K562 (cell line): ENCODE measurements at regions not wholly inside any gene's neighbourhood (a gene's known extent, or its start where the extent isn't known, plus 50 kb on each side); places are given as distances from the start of the nearest gene placed in this dataset.

ENCODE experiments used
- ATAC-seq: fragments of 200-7000 bp; cut with Tn5 transposase; 3 replicates; pipeline ENCODE4 v1.9.1; 2020; ENCODE audit warnings: moderate library complexity
- BruUV-seq: library from RNA; stranded (reverse); fragments of 400-500 nt; replicated peaks from 2 replicates; lab custom pipeline; 2021; lab: Mats Ljungman, UMichigan
- CTCF ChIA-PET: fragments of 300-600 bp; formaldehyde crosslinking; extraction: SDS; loops from one replicate; lab custom pipeline; 2021; ENCODE audit warnings: low intra/inter-chr PET ratio; lab: Yijun Ruan, JAX
- POLR2A ChIA-PET: fragments of 300-600, 350-650 bp; sonication (Branson Sonifier 250); formaldehyde crosslinking; extraction: SDS; loops from one replicate; lab custom pipeline; 2021; ENCODE audit warnings: antibody characterized with exemption, inconsistent platforms; lab: Yijun Ruan, JAX
- DNase-seq, 4 experiments: peaks; one replicate each; pipeline versions ENCODE4 v3.0.0 to v3.0.0-alpha.2; 2011 to 2018; ENCODE audit warnings: low spot score in 3 of 4, mixed read lengths in 3 of 4; ENCODE audit errors: extremely low read depth in 1 of 4
- FAIRE-seq: peaks from 2 replicates; lab custom pipeline; 2011; peaks lifted over from hg19 to GRCh38; lab: Jason Lieb, UNC
- H2AFZ ChIP-seq: 2 replicates; pipeline ENCODE4 v1.6.0; 2011; ENCODE audit warnings: low read depth, low read length, control low read depth, inconsistent platforms
- H3K27ac ChIP-seq: fragments of 200-600 bp; 3 replicates; pipeline ENCODE4 v1.8.0; 2011; ENCODE audit warnings: low read depth, mild to moderate bottlenecking, control low read depth, inconsistent platforms, low read length, moderate library complexity, mixed read lengths; ENCODE audit errors: extremely low read depth
- H3K27me3 ChIP-seq, 2 experiments: fragments of 300-600 bp in 1 of 2; 2 replicates in 1 of 2; 3 replicates in 1 of 2; pipeline versions ENCODE4 v1.6.0 to v1.8.0; 2011; ENCODE audit warnings: inconsistent platforms in 2 of 2, low read length in 2 of 2, mild to moderate bottlenecking in 1 of 2, mixed read lengths in 1 of 2, moderate library complexity in 1 of 2; ENCODE audit not compliant: control insufficient read depth in 2 of 2, insufficient read depth in 2 of 2
- H3K36me3 ChIP-seq: fragments of 300-600 bp; 3 replicates; pipeline ENCODE4 v1.8.0; 2011; ENCODE audit warnings: mild to moderate bottlenecking, low read length, inconsistent platforms; ENCODE audit not compliant: control insufficient read depth, insufficient read depth
- H3K4me1 ChIP-seq, 2 experiments: fragments of 200-600 bp in 1 of 2; replicated peaks in 1 of 2; 2 replicates in 1 of 2; 3 replicates in 1 of 2; pipeline versions ENCODE4 v1.5.1 to v1.8.0; 2011; ENCODE audit warnings: inconsistent platforms in 2 of 2, low read length in 2 of 2, mild to moderate bottlenecking in 1 of 2, mixed read lengths in 1 of 2, moderate library complexity in 1 of 2; ENCODE audit not compliant: control insufficient read depth in 2 of 2, insufficient read depth in 2 of 2
- H3K4me2 ChIP-seq: 2 replicates; pipeline ENCODE4 v1.6.1; 2011; ENCODE audit warnings: low read length, control low read depth, inconsistent platforms, mixed read lengths; ENCODE audit not compliant: insufficient read depth
- H3K4me3 ChIP-seq: fragments of 200-600 bp; sonication (generic), shearing (Covaris generic); 2 replicates; pipeline ENCODE4 v1.5.1; 2016; ENCODE audit warnings: control low read depth, inconsistent platforms
- H3K79me2 ChIP-seq: fragments of 200-600 bp; 3 replicates; pipeline ENCODE4 v1.8.0; 2011; ENCODE audit warnings: low read length, inconsistent platforms; ENCODE audit not compliant: control insufficient read depth, insufficient read depth
- H3K9ac ChIP-seq, 2 experiments: 2 replicates each; pipeline versions ENCODE4 v1.6.0 to v1.6.1; 2011; ENCODE audit warnings: low read depth in 2 of 2, low read length in 2 of 2, control low read depth in 1 of 2, inconsistent platforms in 1 of 2, mild to moderate bottlenecking in 1 of 2, mixed read lengths in 1 of 2; ENCODE audit not compliant: insufficient read depth in 1 of 2
- H3K9me1 ChIP-seq: one replicate; pipeline ENCODE4 v1.6.0; 2011; ENCODE audit warnings: inconsistent platforms, mild to moderate bottlenecking, low read length, moderate library complexity; ENCODE audit not compliant: control insufficient read depth, insufficient read depth
- H3K9me3 ChIP-seq: replicated peaks from 2 replicates; pipeline ENCODE4 v1.5.1; 2011; ENCODE audit warnings: low read depth, low read length, inconsistent platforms; ENCODE audit not compliant: control insufficient read depth, insufficient read depth
- H4K20me1 ChIP-seq: replicated peaks from 2 replicates; pipeline ENCODE4 v1.6.1; 2011; ENCODE audit warnings: low read length, inconsistent platforms, mixed read lengths; ENCODE audit not compliant: control insufficient read depth, insufficient read depth
- ARID1B ChIP-seq: fragments of 450-650 bp; IDR thresholded peaks from 2 replicates; pipeline ENCODE4 v1.6.1; 2016; ENCODE audit warnings: antibody characterized with exemption, mild to moderate bottlenecking, inconsistent platforms
- BDP1 ChIP-seq: IDR thresholded peaks from 3 replicates; pipeline ENCODE4 v1.6.1; 2011; ENCODE audit not compliant: insufficient read length, insufficient read depth
- CBFA2T2 ChIP-seq: fragments of 450-650 bp; conservative IDR thresholded peaks from 2 replicates; pipeline ENCODE4 v1.6.1; 2017; ENCODE audit warnings: mild to moderate bottlenecking
- CTBP1 ChIP-seq: fragments of 450-650 bp; IDR thresholded peaks from 2 replicates; pipeline ENCODE4 v1.6.1; 2016; ENCODE audit warnings: borderline replicate concordance
- EP300 ChIP-seq: IDR thresholded peaks from 2 replicates; pipeline ENCODE4 v1.6.1; 2012; ENCODE audit warnings: low read length, improper control_type of control experiment
- HDAC1 ChIP-seq, 2 experiments: fragments of 450-650 bp; IDR thresholded peaks; 2 replicates each; pipeline ENCODE4 v1.6.1; 2016 to 2017; ENCODE audit warnings: inconsistent platforms in 1 of 2, mild to moderate bottlenecking in 1 of 2, moderate library complexity in 1 of 2
- HDAC2 ChIP-seq: fragments of 450-650 bp; IDR thresholded peaks from 2 replicates; pipeline ENCODE4 v1.6.1; 2016; ENCODE audit warnings: mild to moderate bottlenecking
- HMG20A ChIP-seq: fragments of 450-650 bp; formaldehyde crosslinking; conservative IDR thresholded peaks from 2 replicates; pipeline ENCODE4 v1.4.0; 2020; ENCODE audit warnings: mild to moderate bottlenecking, mixed read lengths
- JUNB ChIP-seq: fragments of 450-650 bp; formaldehyde crosslinking; conservative IDR thresholded peaks from 2 replicates; pipeline ENCODE4 v1.4.0; 2020; ENCODE audit warnings: mild to moderate bottlenecking
- JUND ChIP-seq, 2 experiments: IDR thresholded peaks; 2 replicates in 1 of 2; 3 replicates in 1 of 2; pipeline ENCODE4 v1.6.1; 2011; ENCODE audit warnings: borderline replicate concordance in 2 of 2, low read depth in 2 of 2, low read length in 2 of 2, improper control_type of control experiment in 1 of 2, missing biosample characterization in 1 of 2, missing genetic modification characterization in 1 of 2, missing genetic modification reagents in 1 of 2
- KDM1A ChIP-seq, 2 experiments: fragments of 450-650 bp; IDR thresholded peaks; 2 replicates each; pipeline ENCODE4 v1.6.1; 2016; ENCODE audit warnings: mild to moderate bottlenecking in 2 of 2
- KLF16 ChIP-seq: IDR thresholded peaks from 2 replicates; pipeline ENCODE4 v1.6.1; 2016; ENCODE audit warnings: antibody characterized with exemption
- MEF2D ChIP-seq: conservative IDR thresholded peaks from 2 replicates; pipeline ENCODE4 v1.6.1; 2016; ENCODE audit warnings: low read depth, missing genetic modification characterization, missing compliant biosample characterization
- NCOR1 ChIP-seq: fragments of 450-650 bp; IDR thresholded peaks from 2 replicates; pipeline ENCODE4 v1.6.1; 2016; ENCODE audit warnings: mild to moderate bottlenecking, moderate library complexity
- NFE2 ChIP-seq: IDR thresholded peaks from 2 replicates; pipeline ENCODE4 v1.6.1; 2014; ENCODE audit warnings: antibody characterized with exemption, low read depth
- OTX1 ChIP-seq: fragments of 450-650 bp; formaldehyde crosslinking; IDR thresholded peaks from 2 replicates; pipeline ENCODE4 v1.4.0; 2022; ENCODE audit warnings: mild to moderate bottlenecking
- PKNOX1 ChIP-seq: fragments of 450-650 bp; IDR thresholded peaks from 2 replicates; pipeline ENCODE4 v1.6.1; 2016
- RCOR1 ChIP-seq, 2 experiments: IDR thresholded peaks; 2 replicates each; pipeline ENCODE4 v1.6.1; 2012; ENCODE audit warnings: low read depth in 2 of 2, low read length in 2 of 2, borderline replicate concordance in 1 of 2, improper control_type of control experiment in 1 of 2
- SOX6 ChIP-seq: fragments of 450-650 bp; IDR thresholded peaks from 2 replicates; pipeline ENCODE4 v1.6.1; 2014; ENCODE audit warnings: mild to moderate bottlenecking
- TCF3 ChIP-seq: sonication (generic); formaldehyde crosslinking; IDR thresholded peaks from 2 replicates; pipeline ENCODE4 v1.4.0; 2020; ENCODE audit warnings: mild to moderate bottlenecking, missing genetic modification reagents
- TCF7L2 ChIP-seq: fragments of 150-350 bp; IDR thresholded peaks from 2 replicates; pipeline ENCODE4 v1.6.1; 2016; ENCODE audit warnings: low read depth, mild to moderate bottlenecking, low read length, moderate library complexity
- TEAD1 ChIP-seq, 2 experiments: fragments of 450-650 bp in 1 of 2; sonication (generic) in 1 of 2; formaldehyde crosslinking; IDR thresholded peaks; 2 replicates each; pipeline versions ENCODE4 v1.4.0 to v1.8.0; 2020 to 2022; ENCODE audit warnings: mild to moderate bottlenecking in 2 of 2, missing genetic modification reagents in 1 of 2
- TEAD4 ChIP-seq, 2 experiments: sonication (generic) in 1 of 2; formaldehyde crosslinking in 1 of 2; IDR thresholded peaks; 2 replicates each; pipeline versions ENCODE4 v1.6.1 to v1.8.0; 2012 to 2022; ENCODE audit warnings: borderline replicate concordance in 1 of 2, inconsistent platforms in 1 of 2, low read length in 1 of 2, mild to moderate bottlenecking in 1 of 2, missing genetic modification reagents in 1 of 2
- TRIM24 ChIP-seq, 2 experiments: fragments of 450-650 bp; IDR thresholded peaks; 2 replicates each; pipeline ENCODE4 v1.6.1; 2016
- ZNF311 ChIP-seq: fragments of 250-450 bp; sonication (Bioruptor Pico); IDR thresholded peaks from 2 replicates; pipeline ENCODE4 v1.4.0; 2020; ENCODE audit warnings: mild to moderate bottlenecking, moderate library complexity
- WGBS: fragments of 100-300 bp; shearing (Covaris generic); methylation state at CpG from one replicate; pipeline ENCODE4 v1.1.6; 2016; ENCODE audit warnings: low coverage, mixed read lengths; ENCODE audit not compliant: insufficient coverage; ENCODE audit errors: missing lambda C conversion rate; 5-methylcytosine and 5-hydroxymethylcytosine counted together
- in situ Hi-C: fragments of 300-500 bp; cut with MboI; formaldehyde crosslinking; loops from 4 replicates; pipeline ENCODE4 v1.15.0; 2018; ENCODE audit warnings: inconsistent platforms, mixed read lengths
- intact Hi-C: fragments of 100-400 bp; cut with micrococcal nuclease; formaldehyde crosslinking; loops from 2 replicates; pipeline ENCODE4 v1.14.2; 2022

- H2AFZ ChIP-seq: no peak overlapping the region
- CTCF ChIA-PET: no interaction called here
- no peaks in the 10 kb centered on the region for H3K36me3 ChIP-seq
- no peaks in the 10 kb centered on the region for H3K9me1 ChIP-seq
- H3K9me3 ChIP-seq: no peaks in the 10 kb centered on the region
- peaks cover 14 to 19% of the 10 kb centered on the region in 2 experiments for H3K4me1 ChIP-seq
- 0% methylated on average over 3 of the region's 3 CpGs for WGBS
- DNase-seq: no peak
- intact Hi-C loops: loop anchor here (10.0 kb wide), 1 partner anchor 440 kb away; the partner anchor contains the start of gene RPIA
- FAIRE-seq: no peak
- H3K9ac ChIP-seq: no peak overlapping the region
- H4K20me1 ChIP-seq: no peaks in the 10 kb centered on the region
- no peak overlapping the region for H3K4me2 ChIP-seq
- H3K79me2 ChIP-seq: no peaks in the 10 kb centered on the region
- BruUV-seq: no TSS peak
- H3K27me3 ChIP-seq: peaks cover 23 to 34% of the 10 kb centered on the region in 2 experiments
- H3K27ac ChIP-seq: no peak overlapping the region
- ATAC-seq: no peak
- H3K4me3 ChIP-seq: no peak overlapping the region
- POLR2A ChIA-PET: no interaction called here
- in situ Hi-C loops: no loop called here
- TF ChIP-seq JUNB (CRISPR knock-in tag) (no peak), NFE2 (peak; percentile 35; the same call in 1 of the 2 replicates), OTX1 (CRISPR knock-in tag) (no peak), CBFA2T2 (peak; percentile 66), TEAD1 (CRISPR knock-in tag; IDR thresholded peaks at IDR 0.05) (peak in 1 of 2 experiments; percentile 57; a peak in 1 of 4 replicates), TCF7L2 (no peak), CTBP1 (0 out of 2 replicates have a peak, but pooled peaks have one; percentile 29), KDM1A (IDR thresholded peaks at IDR 0.05) (peak; percentile 72 to 83), JUND (IDR thresholded peaks at IDR 0.05; ENCODE audit: borderline replicate concordance, low read depth, low read length) (0 out of 2 replicates have a peak, but pooled peaks have one; percentile 3), JUND (tag; IDR thresholded peaks at IDR 0.05; ENCODE audit: borderline replicate concordance, low read depth, low read length) (no peak; the same call in 2 of the 3 replicates), TCF3 (CRISPR knock-in tag) (peak; percentile 24; the same call in 1 of the 2 replicates), ARID1B (peak; percentile 69), RCOR1 (IDR thresholded peaks at IDR 0.05; ENCODE audit: borderline replicate concordance in 1 of 2, low read depth in 2 of 2, low read length in 2 of 2) (peak in 1 of 2 experiments; percentile 93; a peak in 2 of 4 replicates), EP300 (peak; percentile 45; the same call in 1 of the 2 replicates), HDAC1 (IDR thresholded peaks at IDR 0.05) (0 out of 4 replicates have a peak, but pooled peaks of 1 of the 2 experiments have one; percentile 38), SOX6 (peak; percentile 63; the same call in 1 of the 2 replicates), MEF2D (tag) (no peak), ZNF311 (CRISPR knock-in tag) (no peak), TRIM24 (IDR thresholded peaks at IDR 0.05) (0 out of 4 replicates have a peak, but pooled peaks of 1 of the 2 experiments have one; percentile 20), KLF16 (peak; percentile 14; the same call in 1 of the 2 replicates), BDP1 (no peak), NCOR1 (peak; percentile 38; the same call in 1 of the 2 replicates), HMG20A (CRISPR knock-in tag) (peak; percentile 29; the same call in 1 of the 2 replicates), HDAC2 (peak; percentile 67; the same call in 1 of the 2 replicates), PKNOX1 (0 out of 2 replicates have a peak, but pooled peaks have one; percentile 21), TEAD4 (IDR thresholded peaks at IDR 0.05; ENCODE audit: low read length) (peak; percentile 70), TEAD4 (CRISPR knock-in tag; IDR thresholded peaks at IDR 0.05; ENCODE audit: borderline replicate concordance) (no peak)
Observed at GRCh38 chr2:88254437-88255091, 84.4 kb downstream of the THNSL2 start.
